ENCODE measurements at regions not wholly inside any gene's neighbourhood (a gene's known extent, or its start where the extent isn't known, plus 50 kb on each side); places are given as distances from the start of the nearest gene placed in this dataset.

GRCh38 chr11:121715405-121715804 is 262.6 kb upstream of the SORL1-AS1 start:
- TF ChIP-seq CTCF (IDR thresholded peaks at IDR 0.05) (no peak), REST (IDR thresholded peaks at IDR 0.05; ENCODE audit: insufficient read depth in 1 of 2, low read depth in 2 of 2, low read length in 1 of 2) (no peak), TCF7L2 (IDR thresholded peaks at IDR 0.05; ENCODE audit: low read depth, low read length) (no peak)

All from Panc1 (cell line).